ENCODE measurements at regions not wholly inside any gene's neighbourhood (a gene's known extent, or its start where the extent isn't known, plus 50 kb on each side); places are given as distances from the start of the nearest gene placed in this dataset.
"Not testable (repeated sequence)": the region's sequence is repeated elsewhere in the genome, so short reads cannot be mapped to it uniquely, and the experiment has no call there.

DNA sequence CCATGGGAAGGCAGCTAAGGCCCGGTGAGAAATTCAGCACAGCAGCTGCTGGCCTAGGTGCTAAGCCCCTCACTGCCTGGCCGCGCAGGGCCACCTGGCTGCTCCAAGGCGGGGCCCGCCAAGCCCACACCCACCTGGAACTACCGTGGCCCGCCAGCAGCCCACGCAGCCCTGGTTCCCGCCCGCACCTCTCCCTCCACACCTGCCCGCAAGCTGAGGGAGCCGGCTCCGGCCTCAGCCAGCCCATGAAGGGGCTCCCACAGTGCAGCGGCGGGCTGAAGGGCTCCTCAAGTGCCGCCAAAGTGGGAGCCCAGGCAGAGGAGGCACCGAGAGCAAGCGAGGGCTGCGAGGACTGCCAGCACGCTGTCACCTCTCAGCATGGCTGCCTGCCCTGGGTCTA lies 146.9 kb upstream of the APOOL start:
- 98 to 100% methylated on average over 1 to 7 of the region's 20 CpGs for WGBS, 2 experiments (ENCODE audit: insufficient coverage in 2 of 2)
- H3K27ac ChIP-seq (ENCODE audit: low read depth, low read length, severe bottlenecking); H3K36me3 ChIP-seq (ENCODE audit: control insufficient read depth, insufficient read depth, low read length); H3K4me1 ChIP-seq (ENCODE audit: control insufficient read depth, insufficient read depth, low read length, poor library complexity, severe bottlenecking); H3K9me3 ChIP-seq (ENCODE audit: control insufficient read depth, low read length); H3K4me3 ChIP-seq (ENCODE audit: extremely low read depth, insufficient read depth, low read length, poor library complexity, severe bottlenecking): not testable (repeated sequence)

DNA sequence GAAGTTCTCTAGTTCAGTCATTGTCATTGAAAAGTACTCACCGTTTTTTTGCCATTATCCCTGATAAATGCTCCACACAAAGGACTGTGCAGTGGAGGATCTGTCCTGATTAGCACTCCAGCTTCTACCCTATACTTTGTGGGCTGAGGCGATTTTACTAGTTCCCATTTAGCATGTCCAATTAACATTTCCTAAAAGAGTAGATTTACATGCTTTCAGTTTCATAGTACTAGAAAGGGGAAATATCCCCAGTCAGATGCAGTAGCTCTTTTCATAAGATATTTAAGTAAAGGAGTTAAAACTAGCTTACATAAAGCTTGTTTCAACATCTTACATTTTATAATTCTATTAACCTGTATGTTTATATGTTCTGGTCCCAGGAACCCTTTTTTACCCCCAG lies 144.9 kb upstream of the APOOL start:
- not testable (repeated sequence) for H3K4me3 ChIP-seq (ENCODE audit: extremely low read depth, insufficient read depth, low read length, poor library complexity, severe bottlenecking); H3K9me3 ChIP-seq (ENCODE audit: control insufficient read depth, low read length); H3K27ac ChIP-seq (ENCODE audit: low read depth, low read length, severe bottlenecking); H3K36me3 ChIP-seq (ENCODE audit: control insufficient read depth, insufficient read depth, low read length); H3K4me1 ChIP-seq (ENCODE audit: control insufficient read depth, insufficient read depth, low read length, poor library complexity, severe bottlenecking)
- WGBS, 2 experiments (ENCODE audit: insufficient coverage in 2 of 2): no CpG with 5 or more reads among the region's 2 CpGs

DNA sequence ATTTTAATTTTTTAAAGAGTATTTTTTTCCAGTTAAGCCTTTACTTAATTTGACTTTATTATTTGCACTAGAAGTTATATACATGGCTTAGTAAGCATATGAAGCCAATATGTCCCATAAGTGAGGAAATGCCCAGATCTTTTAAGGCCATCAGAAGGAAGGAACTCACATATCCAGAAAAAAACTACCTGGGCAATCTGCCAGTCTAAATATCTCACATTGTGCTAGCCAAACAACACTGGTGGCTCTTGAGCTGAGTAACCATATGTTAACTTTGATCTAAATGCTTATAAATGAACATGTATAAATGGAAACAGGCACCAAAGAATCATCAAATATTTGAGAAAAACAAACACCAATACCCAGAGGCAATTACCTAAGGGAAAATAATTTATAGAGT lies 138.6 kb upstream of the APOOL start:
- H3K36me3 ChIP-seq (ENCODE audit: control insufficient read depth, insufficient read depth, low read length): no peaks in the 10 kb centered on the region
- H3K9me3 ChIP-seq (ENCODE audit: control insufficient read depth, low read length): no peaks in the 10 kb centered on the region
- no peaks in the 10 kb centered on the region for H3K4me1 ChIP-seq (ENCODE audit: control insufficient read depth, insufficient read depth, low read length, poor library complexity, severe bottlenecking)
- H3K4me3 ChIP-seq (ENCODE audit: extremely low read depth, insufficient read depth, low read length, poor library complexity, severe bottlenecking): no peak overlapping the region
- H3K27ac ChIP-seq (ENCODE audit: low read depth, low read length, severe bottlenecking): no peak overlapping the region

DNA sequence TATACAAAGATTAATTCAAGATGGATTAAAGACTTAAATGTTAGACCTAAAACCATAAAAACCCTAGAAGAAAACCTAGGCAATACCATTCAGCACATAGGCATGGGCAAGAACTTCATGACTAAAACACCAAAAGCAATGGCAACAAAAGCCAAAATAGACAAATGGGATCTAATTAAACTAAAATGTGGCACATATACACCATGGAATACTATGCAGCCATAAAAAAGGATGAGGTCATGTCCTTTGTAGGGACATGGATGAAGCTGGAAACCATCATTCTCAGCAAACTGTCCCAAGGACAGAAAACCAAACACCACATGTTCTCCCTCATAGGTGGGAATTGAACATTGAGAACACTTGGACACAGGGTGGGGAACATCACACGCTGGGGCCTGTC lies 133.4 kb upstream of the APOOL start:
- H3K4me3 ChIP-seq (ENCODE audit: extremely low read depth, insufficient read depth, low read length, poor library complexity, severe bottlenecking): not testable (repeated sequence)
- 100% methylated on average over 1 of the region's 1 CpG; no CpG with 5 or more reads in 1 of the 2 experiments for WGBS, 2 experiments (ENCODE audit: insufficient coverage in 2 of 2)

DNA sequence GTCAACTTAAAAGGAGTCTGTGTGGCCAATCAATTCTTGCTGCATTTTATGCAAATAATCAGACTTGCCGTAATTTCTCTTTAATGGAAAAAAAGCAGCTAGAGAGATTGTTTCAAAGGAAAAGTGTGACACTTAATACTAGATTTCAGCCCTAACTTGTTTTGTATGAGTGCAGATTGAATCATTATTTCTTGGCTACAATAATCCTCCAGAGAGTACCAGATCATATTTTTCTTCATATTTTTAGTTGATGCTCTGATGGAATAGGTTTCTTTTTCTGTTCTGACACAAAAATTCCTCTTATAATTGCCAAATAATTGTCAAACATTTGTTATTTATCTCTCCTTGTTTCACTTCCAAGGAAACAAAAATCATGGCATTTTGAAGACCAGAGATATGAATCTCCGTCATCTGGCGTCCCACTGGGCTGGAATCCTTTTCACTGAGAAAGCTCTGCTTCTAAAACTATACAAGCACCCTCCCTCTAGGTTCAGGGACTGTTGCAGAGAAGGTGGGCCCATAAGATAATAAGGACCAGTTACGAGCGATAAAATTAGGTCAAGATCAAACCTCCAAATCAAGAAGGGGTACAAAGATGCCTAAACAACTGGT lies 131.4 kb upstream of the APOOL start:
- not testable (repeated sequence) for H3K9me3 ChIP-seq (ENCODE audit: control insufficient read depth, low read length); H3K27ac ChIP-seq (ENCODE audit: low read depth, low read length, severe bottlenecking); H3K36me3 ChIP-seq (ENCODE audit: control insufficient read depth, insufficient read depth, low read length); H3K4me1 ChIP-seq (ENCODE audit: control insufficient read depth, insufficient read depth, low read length, poor library complexity, severe bottlenecking); H3K4me3 ChIP-seq (ENCODE audit: extremely low read depth, insufficient read depth, low read length, poor library complexity, severe bottlenecking)
- WGBS, 2 experiments (ENCODE audit: insufficient coverage in 2 of 2): 60% methylated on average over 1 of the region's 5 CpGs; no CpG with 5 or more reads in 1 of the 2 experiments

More for the DNA sequence above, 133.4 kb upstream of the APOOL start:
- not testable (repeated sequence) for H3K4me1 ChIP-seq (ENCODE audit: control insufficient read depth, insufficient read depth, low read length, poor library complexity, severe bottlenecking); H3K36me3 ChIP-seq (ENCODE audit: control insufficient read depth, insufficient read depth, low read length); H3K9me3 ChIP-seq (ENCODE audit: control insufficient read depth, low read length); H3K27ac ChIP-seq (ENCODE audit: low read depth, low read length, severe bottlenecking)

DNA sequence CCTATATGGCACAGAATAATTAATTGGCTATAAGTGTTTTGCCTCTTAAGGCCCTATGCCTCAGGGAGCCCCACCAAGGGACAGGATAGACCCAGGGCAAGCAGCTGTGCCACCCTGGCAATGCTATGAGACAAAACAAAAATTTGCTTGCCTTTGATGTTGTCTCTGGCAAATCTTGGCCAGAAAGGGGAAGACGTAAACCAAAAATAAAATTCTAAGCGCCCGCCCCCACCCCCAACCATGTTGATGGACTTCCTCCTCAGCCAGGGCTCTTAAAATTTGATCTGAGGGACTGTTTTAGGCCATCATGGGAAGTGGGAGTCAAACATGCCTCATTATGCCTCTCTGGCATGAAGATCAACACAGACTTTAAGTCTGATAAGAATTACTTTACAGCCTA lies 130.5 kb upstream of the APOOL start:
- no peaks in the 10 kb centered on the region for H3K9me3 ChIP-seq (ENCODE audit: control insufficient read depth, low read length)
- WGBS, 2 experiments (ENCODE audit: insufficient coverage in 2 of 2): no CpG with 5 or more reads among the region's 3 CpGs
- H3K36me3 ChIP-seq (ENCODE audit: control insufficient read depth, insufficient read depth, low read length): no peaks in the 10 kb centered on the region
- H3K4me1 ChIP-seq (ENCODE audit: control insufficient read depth, insufficient read depth, low read length, poor library complexity, severe bottlenecking): no peaks in the 10 kb centered on the region
- H3K4me3 ChIP-seq (ENCODE audit: extremely low read depth, insufficient read depth, low read length, poor library complexity, severe bottlenecking): no peak overlapping the region
- no peak overlapping the region for H3K27ac ChIP-seq (ENCODE audit: low read depth, low read length, severe bottlenecking)

DNA sequence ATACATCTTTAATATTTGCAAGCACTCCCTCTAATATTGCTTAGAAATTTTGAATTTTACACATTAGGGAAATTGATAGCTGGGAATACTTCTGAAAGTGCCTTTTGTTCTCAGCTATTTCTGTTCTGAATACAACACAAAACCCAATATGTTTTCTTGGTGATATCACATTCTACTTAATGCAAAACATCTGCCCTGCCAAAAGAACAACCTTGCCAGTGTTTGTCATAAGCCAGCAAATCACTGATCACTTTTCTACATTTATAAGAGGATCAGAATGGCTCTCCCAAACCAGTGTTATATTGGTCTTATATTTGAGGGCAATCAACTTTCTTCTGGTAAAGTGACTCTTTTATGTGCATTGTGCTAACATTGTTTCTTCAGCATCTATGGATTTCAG lies 126.8 kb upstream of the APOOL start:
- no peak overlapping the region for H3K4me3 ChIP-seq (ENCODE audit: extremely low read depth, insufficient read depth, low read length, poor library complexity, severe bottlenecking)
- H3K36me3 ChIP-seq (ENCODE audit: control insufficient read depth, insufficient read depth, low read length): no peaks in the 10 kb centered on the region
- no peak overlapping the region for H3K27ac ChIP-seq (ENCODE audit: low read depth, low read length, severe bottlenecking)
- H3K4me1 ChIP-seq (ENCODE audit: control insufficient read depth, insufficient read depth, low read length, poor library complexity, severe bottlenecking): no peaks in the 10 kb centered on the region
- H3K9me3 ChIP-seq (ENCODE audit: control insufficient read depth, low read length): no peaks in the 10 kb centered on the region

DNA sequence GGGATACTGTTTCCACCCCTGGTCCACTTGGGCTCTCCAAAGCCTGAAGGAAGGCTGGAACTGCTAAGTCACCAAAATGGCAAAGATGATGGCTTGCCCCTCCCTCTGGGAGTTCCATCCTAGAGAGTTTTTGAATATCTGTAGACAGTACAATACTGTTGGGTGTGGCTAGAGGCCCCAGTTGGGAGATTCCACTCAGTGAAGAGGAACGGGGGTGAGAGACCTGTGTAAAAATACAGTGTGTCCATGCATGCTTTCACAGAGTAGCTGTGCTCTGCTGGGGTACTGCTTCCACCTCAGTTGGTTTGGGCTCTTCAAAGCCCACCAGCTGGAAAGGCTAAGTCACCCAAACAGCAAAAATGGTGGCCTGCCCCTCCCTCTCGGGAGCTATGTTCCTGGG lies 109.8 kb upstream of the APOOL start:
- 100% methylated on average over 1 of the region's 2 CpGs; no CpG with 5 or more reads in 1 of the 2 experiments for WGBS, 2 experiments (ENCODE audit: insufficient coverage in 2 of 2)
- H3K4me1 ChIP-seq (ENCODE audit: control insufficient read depth, insufficient read depth, low read length, poor library complexity, severe bottlenecking): no peaks in the 10 kb centered on the region

DNA sequence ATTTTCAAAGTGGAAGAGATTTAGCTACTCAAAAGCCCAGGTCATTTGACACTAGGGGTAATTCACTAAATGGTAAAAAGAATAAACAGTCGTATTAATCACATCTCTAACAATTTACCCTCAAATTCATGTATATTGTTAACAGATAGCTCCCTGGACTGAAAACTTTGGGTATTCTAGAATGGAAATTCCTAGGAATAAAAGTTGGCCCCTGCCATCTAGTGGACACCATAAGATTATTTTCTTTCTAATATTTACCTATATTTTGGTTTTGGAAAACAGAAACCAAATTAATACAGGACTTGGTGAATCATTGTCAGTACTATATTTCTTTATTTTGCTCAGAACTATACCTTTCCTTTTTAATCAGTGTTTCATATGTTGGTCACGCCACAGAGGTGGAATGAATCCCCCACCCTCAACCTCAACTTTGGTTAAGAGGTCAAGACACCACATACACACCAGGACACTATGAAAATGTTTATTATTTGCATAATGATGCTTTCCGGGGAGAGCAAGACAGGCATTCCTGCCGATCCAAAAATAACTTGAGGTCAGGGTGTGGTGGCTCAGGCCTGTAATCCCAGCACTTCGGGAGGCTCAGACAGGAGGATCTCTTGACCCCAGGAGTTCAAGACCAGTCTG lies 96.2 kb upstream of the APOOL start:
- H3K9me3 ChIP-seq (ENCODE audit: control insufficient read depth, low read length): no peaks in the 10 kb centered on the region
- no peaks in the 10 kb centered on the region for H3K4me1 ChIP-seq (ENCODE audit: control insufficient read depth, insufficient read depth, low read length, poor library complexity, severe bottlenecking)
- H3K27ac ChIP-seq (ENCODE audit: low read depth, low read length, severe bottlenecking): no peak overlapping the region
- WGBS, 2 experiments (ENCODE audit: insufficient coverage in 2 of 2): no CpG with 5 or more reads among the region's 5 CpGs
- no peak overlapping the region for H3K4me3 ChIP-seq (ENCODE audit: extremely low read depth, insufficient read depth, low read length, poor library complexity, severe bottlenecking)
- no peaks in the 10 kb centered on the region for H3K36me3 ChIP-seq (ENCODE audit: control insufficient read depth, insufficient read depth, low read length)

More for the DNA sequence above, 109.8 kb upstream of the APOOL start:
- Histone ChIP-seq H3K36me3 (ENCODE audit: control insufficient read depth, insufficient read depth, low read length) (no peaks in the 10 kb centered on the region), H3K9me3 (ENCODE audit: control insufficient read depth, low read length) (no peaks in the 10 kb centered on the region), H3K27ac (ENCODE audit: low read depth, low read length, severe bottlenecking) (no peak overlapping the region), H3K4me3 (ENCODE audit: extremely low read depth, insufficient read depth, low read length, poor library complexity, severe bottlenecking) (no peak overlapping the region)

DNA sequence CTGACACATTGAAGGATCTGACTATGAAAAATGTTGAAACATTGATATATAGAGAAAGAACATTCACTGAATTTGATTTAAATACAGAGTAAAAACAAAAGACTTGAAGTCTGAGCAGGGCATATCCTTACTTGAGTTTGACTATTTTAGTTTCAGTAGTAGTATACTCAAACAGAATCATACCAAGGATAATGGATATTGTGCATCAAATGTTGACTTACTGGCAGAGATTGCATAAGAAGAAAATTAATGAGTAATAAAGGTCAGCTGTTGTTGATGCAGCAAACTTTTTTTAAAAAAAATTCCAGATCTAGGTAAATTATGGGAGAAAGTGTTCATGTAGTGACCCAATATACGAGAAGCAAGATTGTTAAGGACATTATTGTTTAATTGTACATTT lies 94.5 kb upstream of the APOOL start:
- no peaks in the 10 kb centered on the region for H3K36me3 ChIP-seq (ENCODE audit: control insufficient read depth, insufficient read depth, low read length)
- H3K4me3 ChIP-seq (ENCODE audit: extremely low read depth, insufficient read depth, low read length, poor library complexity, severe bottlenecking): no peak overlapping the region
- no CpG with 5 or more reads among the region's 1 CpG for WGBS, 2 experiments (ENCODE audit: insufficient coverage in 2 of 2)

DNA sequence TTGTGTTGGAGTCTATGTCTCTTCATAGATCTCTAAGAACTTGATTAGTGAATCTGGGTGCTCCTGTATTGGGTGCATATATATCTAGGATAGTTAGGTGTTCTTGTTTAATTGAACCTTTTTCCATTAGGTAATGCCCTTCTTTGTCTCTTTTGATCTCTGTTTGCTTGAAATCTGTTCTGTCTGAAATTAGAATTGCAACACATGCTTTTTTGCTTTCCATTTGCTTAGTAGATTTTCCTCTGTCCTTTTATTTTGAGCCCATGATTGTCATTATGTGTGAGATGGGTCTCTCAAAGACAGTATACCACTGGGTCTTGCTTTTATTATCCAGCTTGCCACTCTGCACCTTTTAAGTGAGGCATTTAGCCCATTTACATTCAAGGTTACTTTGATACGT lies 79.1 kb upstream of the APOOL start:
- H3K36me3 ChIP-seq (ENCODE audit: control insufficient read depth, insufficient read depth, low read length): no peaks in the 10 kb centered on the region
- no peak overlapping the region for H3K27ac ChIP-seq (ENCODE audit: low read depth, low read length, severe bottlenecking)
- H3K9me3 ChIP-seq (ENCODE audit: control insufficient read depth, low read length): no peaks in the 10 kb centered on the region
- no peak overlapping the region for H3K4me3 ChIP-seq (ENCODE audit: extremely low read depth, insufficient read depth, low read length, poor library complexity, severe bottlenecking)
- WGBS, 2 experiments (ENCODE audit: insufficient coverage in 2 of 2): no CpG with 5 or more reads among the region's 1 CpG
- no peaks in the 10 kb centered on the region for H3K4me1 ChIP-seq (ENCODE audit: control insufficient read depth, insufficient read depth, low read length, poor library complexity, severe bottlenecking)

More for the DNA sequence above, 94.5 kb upstream of the APOOL start:
- no peaks in the 10 kb centered on the region for H3K4me1 ChIP-seq (ENCODE audit: control insufficient read depth, insufficient read depth, low read length, poor library complexity, severe bottlenecking)
- no peaks in the 10 kb centered on the region for H3K9me3 ChIP-seq (ENCODE audit: control insufficient read depth, low read length)
- no peak overlapping the region for H3K27ac ChIP-seq (ENCODE audit: low read depth, low read length, severe bottlenecking)
